GM12878 (cell line): ENCODE measurements at regions not wholly inside any gene's neighbourhood (a gene's known extent, or its start where the extent isn't known, plus 50 kb on each side); places are given as distances from the start of the nearest gene placed in this dataset.

Source experiments
- EGR1 ChIP-seq, 2 experiments: IDR thresholded peaks; 1 replicate in 1 of 2; 2 replicates in 1 of 2; pipeline ENCODE4 v1.6.1; 2011 to 2012; ENCODE audit warnings: low read depth in 2 of 2, low read length in 2 of 2, borderline replicate concordance in 1 of 2, mild to moderate bottlenecking in 1 of 2, moderate library complexity in 1 of 2
- FOXK2 ChIP-seq: fragments of 450-650 bp; IDR thresholded peaks from 2 replicates; pipeline ENCODE4 v1.6.1; 2017; ENCODE audit warnings: mild to moderate bottlenecking, moderate library complexity
- JUNB ChIP-seq: IDR thresholded peaks from 2 replicates; pipeline ENCODE4 v1.6.1; 2016; ENCODE audit warnings: antibody characterized with exemption, mild to moderate bottlenecking
- MLLT1 ChIP-seq: fragments of 450-650 bp; IDR thresholded peaks from 2 replicates; pipeline ENCODE4 v1.6.1; 2016; ENCODE audit warnings: mild to moderate bottlenecking
- NFIC ChIP-seq: IDR thresholded peaks from 2 replicates; pipeline ENCODE4 v1.6.1; 2012; ENCODE audit warnings: low read depth, mild to moderate bottlenecking, inconsistent platforms, low read length, moderate library complexity
- ZNF24 ChIP-seq: fragments of 450-650 bp; IDR thresholded peaks from 2 replicates; pipeline ENCODE4 v1.6.1; 2017; ENCODE audit warnings: antibody characterized with exemption, mild to moderate bottlenecking
- TF ChIP-seq, protein P1 (sequence below): IDR thresholded peaks from 2 replicates; pipeline ENCODE4 v1.6.1; 2011; ENCODE audit warnings: mild to moderate bottlenecking, low read depth, low read length, moderate library complexity; ENCODE audit not compliant: insufficient replicate concordance
- TF ChIP-seq, protein P2 (sequence below): fragments of 450-650 bp; conservative IDR thresholded peaks from 2 replicates; pipeline ENCODE4 v1.6.1; 2017; ENCODE audit warnings: mild to moderate bottlenecking, moderate library complexity

DNA sequence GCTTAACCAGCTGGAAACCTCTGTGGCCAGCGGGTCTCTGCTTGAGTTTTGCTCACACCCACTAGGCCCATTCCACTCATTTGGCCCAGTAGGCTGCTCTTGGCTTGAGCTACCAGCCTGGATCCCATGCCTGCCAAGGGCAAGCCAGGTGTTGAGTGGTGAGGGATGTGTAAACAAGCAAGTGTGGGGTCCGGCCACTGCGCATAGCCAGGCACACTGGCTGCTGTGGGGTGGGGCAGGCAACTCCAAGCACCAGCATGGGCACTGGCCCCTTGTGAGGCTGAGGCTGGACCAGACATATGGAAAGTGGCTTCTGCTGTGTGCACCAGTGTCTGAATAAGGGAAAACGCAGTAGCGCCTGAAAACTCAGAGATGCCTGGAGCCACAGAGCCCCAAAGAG, 732.7 kb downstream of the NR4A2 start (continued):
- no peak for TF ChIP-seq MLLT1
- TF ChIP-seq NFIC, result no peak
- no peak for TF ChIP-seq ZNF24
- TF ChIP-seq JUNB, result no peak
- TF ChIP-seq, protein P1, sequence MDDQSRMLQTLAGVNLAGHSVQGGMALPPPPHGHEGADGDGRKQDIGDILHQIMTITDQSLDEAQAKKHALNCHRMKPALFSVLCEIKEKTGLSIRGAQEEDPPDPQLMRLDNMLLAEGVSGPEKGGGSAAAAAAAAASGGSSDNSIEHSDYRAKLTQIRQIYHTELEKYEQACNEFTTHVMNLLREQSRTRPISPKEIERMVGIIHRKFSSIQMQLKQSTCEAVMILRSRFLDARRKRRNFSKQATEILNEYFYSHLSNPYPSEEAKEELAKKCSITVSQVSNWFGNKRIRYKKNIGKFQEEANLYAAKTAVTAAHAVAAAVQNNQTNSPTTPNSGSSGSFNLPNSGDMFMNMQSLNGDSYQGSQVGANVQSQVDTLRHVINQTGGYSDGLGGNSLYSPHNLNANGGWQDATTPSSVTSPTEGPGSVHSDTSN, result no peak
- no peak for TF ChIP-seq EGR1 (IDR thresholded peaks at IDR 0.05; ENCODE audit: borderline replicate concordance in 1 of 2, low read depth in 2 of 2, low read length in 2 of 2)
- TF ChIP-seq FOXK2, result no peak
- TF ChIP-seq, protein P2, sequence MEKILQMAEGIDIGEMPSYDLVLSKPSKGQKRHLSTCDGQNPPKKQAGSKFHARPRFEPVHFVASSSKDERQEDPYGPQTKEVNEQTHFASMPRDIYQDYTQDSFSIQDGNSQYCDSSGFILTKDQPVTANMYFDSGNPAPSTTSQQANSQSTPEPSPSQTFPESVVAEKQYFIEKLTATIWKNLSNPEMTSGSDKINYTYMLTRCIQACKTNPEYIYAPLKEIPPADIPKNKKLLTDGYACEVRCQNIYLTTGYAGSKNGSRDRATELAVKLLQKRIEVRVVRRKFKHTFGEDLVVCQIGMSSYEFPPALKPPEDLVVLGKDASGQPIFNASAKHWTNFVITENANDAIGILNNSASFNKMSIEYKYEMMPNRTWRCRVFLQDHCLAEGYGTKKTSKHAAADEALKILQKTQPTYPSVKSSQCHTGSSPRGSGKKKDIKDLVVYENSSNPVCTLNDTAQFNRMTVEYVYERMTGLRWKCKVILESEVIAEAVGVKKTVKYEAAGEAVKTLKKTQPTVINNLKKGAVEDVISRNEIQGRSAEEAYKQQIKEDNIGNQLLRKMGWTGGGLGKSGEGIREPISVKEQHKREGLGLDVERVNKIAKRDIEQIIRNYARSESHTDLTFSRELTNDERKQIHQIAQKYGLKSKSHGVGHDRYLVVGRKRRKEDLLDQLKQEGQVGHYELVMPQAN, result no peak
- TF ChIP-seq, all 136 proteins: peak for 0
